ENCODE measurements at regions not wholly inside any gene's neighbourhood (a gene's known extent, or its start where the extent isn't known, plus 50 kb on each side); places are given as distances from the start of the nearest gene placed in this dataset.

DNA sequence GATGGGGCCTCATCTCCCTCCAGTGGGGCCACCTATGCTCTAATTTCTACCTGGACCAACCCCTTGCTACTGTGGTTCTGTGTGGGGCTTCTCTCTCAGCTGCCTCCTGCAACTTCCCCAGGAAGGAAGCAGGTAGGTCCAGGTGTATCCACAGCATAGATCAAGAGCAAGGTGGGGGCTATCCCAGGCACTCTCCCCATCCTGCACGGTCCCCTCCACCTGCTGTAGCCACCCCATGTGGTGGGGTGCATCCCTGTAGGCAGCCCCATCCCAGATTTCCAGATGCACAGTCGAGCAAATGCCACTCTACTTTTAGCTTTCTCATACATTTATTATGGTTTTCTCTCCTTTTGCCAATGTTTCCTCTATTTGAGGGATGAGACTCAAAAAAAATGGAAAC lies 156.1 kb downstream of the FBXO15 start:
- TF ChIP-seq POLR2AphosphoS5 (IDR thresholded peaks at IDR 0.05) (no peak), POLR2A (IDR thresholded peaks at IDR 0.05) (no peak), EP300 (IDR thresholded peaks at IDR 0.05; ENCODE audit: low read depth) (no peak)
- TF ChIP-seq, protein P1, sequence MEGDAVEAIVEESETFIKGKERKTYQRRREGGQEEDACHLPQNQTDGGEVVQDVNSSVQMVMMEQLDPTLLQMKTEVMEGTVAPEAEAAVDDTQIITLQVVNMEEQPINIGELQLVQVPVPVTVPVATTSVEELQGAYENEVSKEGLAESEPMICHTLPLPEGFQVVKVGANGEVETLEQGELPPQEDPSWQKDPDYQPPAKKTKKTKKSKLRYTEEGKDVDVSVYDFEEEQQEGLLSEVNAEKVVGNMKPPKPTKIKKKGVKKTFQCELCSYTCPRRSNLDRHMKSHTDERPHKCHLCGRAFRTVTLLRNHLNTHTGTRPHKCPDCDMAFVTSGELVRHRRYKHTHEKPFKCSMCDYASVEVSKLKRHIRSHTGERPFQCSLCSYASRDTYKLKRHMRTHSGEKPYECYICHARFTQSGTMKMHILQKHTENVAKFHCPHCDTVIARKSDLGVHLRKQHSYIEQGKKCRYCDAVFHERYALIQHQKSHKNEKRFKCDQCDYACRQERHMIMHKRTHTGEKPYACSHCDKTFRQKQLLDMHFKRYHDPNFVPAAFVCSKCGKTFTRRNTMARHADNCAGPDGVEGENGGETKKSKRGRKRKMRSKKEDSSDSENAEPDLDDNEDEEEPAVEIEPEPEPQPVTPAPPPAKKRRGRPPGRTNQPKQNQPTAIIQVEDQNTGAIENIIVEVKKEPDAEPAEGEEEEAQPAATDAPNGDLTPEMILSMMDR (IDR thresholded peaks at IDR 0.05): no peak

All from transverse colon (tissue), 4 donors.